GM13977 (cell line): ENCODE measurements at regions not wholly inside any gene's neighbourhood (a gene's known extent, or its start where the extent isn't known, plus 50 kb on each side); places are given as distances from the start of the nearest gene placed in this dataset.
A peak's percentile ranks its signal among the peaks of the same experiment; 100 is the strongest.
"Not testable (repeated sequence)": the region's sequence is repeated elsewhere in the genome, so short reads cannot be mapped to it uniquely, and the experiment has no call there.

Source experiments
- DNase-seq: peaks from one replicate; pipeline ENCODE4 v3.0.0; 2012; ENCODE audit warnings: low spot score
- in situ Hi-C: fragments of 300-500 bp; cut with MboI; formaldehyde crosslinking; loops from one replicate; pipeline ENCODE4 v1.12.0; 2022; ENCODE audit warnings: low sequenced_read_pairs, low pct_unique_long_range_greater_than_20kb, mixed read lengths, inconsistent platforms; ENCODE audit not compliant: unreplicated experiment
- TF ChIP-seq, protein P1 (sequence below): IDR thresholded peaks from 2 replicates; pipeline ENCODE4 v1.5.1; 2012; ENCODE audit warnings: mild to moderate bottlenecking, control low read depth; ENCODE audit not compliant: insufficient read depth; ENCODE audit errors: extremely low read depth, missing control alignments

DNA sequence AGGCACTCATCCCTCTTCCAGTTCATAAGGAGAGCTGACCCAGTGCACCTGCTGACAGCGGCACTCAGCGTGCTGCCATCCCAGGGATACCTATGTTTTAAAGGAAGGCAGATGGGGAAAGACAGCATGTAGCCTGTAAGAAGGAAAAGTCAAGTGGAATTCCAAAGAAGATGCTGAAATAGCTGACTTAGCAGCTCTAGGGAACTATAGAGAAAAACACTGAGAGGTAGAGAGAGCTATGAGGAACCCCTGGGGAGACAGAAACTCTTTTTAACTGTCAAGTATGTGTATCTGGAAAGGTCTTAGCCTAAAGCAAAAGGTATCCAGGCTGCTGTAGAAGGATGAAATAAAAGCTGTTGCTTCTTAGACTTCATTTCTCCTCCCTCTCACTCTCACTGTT lies 113.4 kb upstream of the BCL6 start:
- in situ Hi-C loops = no loop called here
- TF ChIP-seq, protein P1, sequence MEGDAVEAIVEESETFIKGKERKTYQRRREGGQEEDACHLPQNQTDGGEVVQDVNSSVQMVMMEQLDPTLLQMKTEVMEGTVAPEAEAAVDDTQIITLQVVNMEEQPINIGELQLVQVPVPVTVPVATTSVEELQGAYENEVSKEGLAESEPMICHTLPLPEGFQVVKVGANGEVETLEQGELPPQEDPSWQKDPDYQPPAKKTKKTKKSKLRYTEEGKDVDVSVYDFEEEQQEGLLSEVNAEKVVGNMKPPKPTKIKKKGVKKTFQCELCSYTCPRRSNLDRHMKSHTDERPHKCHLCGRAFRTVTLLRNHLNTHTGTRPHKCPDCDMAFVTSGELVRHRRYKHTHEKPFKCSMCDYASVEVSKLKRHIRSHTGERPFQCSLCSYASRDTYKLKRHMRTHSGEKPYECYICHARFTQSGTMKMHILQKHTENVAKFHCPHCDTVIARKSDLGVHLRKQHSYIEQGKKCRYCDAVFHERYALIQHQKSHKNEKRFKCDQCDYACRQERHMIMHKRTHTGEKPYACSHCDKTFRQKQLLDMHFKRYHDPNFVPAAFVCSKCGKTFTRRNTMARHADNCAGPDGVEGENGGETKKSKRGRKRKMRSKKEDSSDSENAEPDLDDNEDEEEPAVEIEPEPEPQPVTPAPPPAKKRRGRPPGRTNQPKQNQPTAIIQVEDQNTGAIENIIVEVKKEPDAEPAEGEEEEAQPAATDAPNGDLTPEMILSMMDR = no peak
- no peak for DNase-seq

DNA sequence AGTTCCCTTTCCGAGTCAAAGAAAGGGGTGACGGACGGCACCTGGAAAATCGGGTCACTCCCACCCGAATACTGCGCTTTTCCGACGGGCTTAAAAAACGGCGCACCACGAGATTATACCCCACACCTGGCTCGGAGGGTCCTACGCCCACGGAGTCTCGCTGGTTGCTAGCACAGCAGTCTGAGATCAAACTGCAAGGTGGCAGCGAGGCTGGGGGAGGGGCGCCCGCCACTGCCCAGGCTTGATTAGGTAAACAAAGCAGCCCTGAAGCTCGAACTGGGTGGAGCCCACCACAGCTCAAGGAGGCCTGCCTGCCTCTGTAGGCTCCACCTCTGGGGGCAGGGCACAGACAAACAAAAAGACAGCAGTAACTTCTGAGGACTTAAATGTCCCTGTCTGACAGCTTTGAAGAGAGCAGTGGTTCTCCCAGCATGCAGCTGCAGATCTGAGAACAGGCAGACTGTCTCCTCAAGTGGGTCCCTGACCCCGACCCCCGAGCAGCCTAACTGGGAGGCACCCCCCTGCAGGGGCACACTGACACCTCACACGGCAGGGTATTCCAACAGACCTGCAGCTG lies 117.5 kb upstream of the BCL6 start:
- DNase-seq, in situ Hi-C loops: not testable (repeated sequence)

DNA sequence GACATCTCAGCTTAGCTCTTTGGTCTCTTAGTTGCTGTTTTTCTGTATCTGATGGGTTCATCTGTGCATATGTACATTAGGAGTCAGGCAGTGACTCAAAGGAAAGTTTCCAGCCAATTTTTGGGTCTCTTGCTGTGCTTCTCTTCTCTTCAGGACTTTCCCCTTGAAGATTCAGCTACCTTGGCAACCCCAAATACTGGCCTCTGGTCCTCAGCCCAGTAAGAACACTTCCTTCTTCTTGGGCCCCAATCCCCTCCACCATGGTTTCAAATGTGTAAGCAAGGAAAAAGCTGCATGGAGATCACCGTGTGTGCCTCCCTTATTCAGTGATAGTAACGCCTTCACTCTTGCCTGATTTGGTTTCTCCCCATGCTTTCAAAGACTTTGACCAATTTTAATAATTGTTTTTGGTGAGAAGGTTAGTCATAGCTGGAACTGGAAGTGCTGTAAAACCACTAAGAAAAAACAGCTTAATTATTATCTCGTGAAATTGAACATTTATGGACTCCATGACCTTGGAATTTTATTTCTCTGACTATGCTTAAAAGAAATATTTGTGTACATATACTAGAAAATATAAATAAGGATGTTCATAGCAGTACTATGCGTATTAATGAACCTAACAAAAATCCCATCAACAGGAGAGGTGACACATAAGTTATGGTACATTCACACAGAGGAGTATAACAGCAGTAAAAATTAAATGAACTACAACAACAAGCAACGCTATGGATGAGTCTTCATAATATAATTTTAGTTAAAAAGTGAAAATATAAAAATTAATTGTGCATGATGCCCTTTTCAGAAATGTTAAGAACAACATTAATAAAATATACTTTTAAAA lies 125.3 kb upstream of the BCL6 start:
- in situ Hi-C loops = no loop called here
- DNase-seq = peak; percentile 44
- TF ChIP-seq, protein P1 = no peak

DNA sequence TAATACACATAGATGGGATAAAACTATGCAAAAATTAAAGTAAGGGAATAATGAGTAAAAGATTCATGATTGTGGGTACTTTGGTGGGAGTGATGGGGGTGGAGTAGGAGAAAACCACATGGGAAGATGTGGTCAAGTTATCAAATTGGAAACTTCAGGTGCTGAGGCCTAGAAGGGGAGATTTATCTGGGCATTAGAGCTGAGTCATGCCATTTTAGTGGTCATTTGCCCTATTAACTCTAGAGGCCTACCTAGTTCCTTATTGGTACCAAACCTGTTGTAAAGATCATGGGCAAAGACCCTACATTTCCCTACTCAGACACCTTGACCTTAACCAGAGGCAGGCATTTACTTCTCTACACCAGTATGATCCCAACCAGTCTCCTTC lies 125.9 kb upstream of the BCL6 start:
- TF ChIP-seq, protein P1 = no peak
- in situ Hi-C loops = no loop called here
- no peak for DNase-seq

DNA sequence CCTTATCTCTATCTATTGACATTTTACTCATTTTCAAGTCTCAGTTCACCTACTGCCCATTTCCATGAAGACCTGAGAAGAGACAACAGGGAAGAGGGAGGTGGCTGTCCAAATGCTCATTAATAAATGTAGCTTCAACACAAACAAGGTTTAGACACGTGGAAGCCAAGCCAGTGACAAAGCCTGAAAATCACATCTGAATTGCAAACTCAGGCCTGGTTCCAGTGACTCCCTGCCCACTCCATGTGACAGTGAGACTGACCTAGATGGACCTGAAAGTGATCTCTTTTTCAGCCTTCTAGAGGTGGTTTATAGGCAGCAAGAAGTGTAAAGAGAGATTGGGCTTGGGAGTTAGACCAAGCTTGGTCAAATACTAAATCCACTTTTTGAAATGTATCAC lies 126.6 kb upstream of the BCL6 start:
- in situ Hi-C loops = no loop called here
- TF ChIP-seq, protein P1 = no peak
- no peak for DNase-seq

DNA sequence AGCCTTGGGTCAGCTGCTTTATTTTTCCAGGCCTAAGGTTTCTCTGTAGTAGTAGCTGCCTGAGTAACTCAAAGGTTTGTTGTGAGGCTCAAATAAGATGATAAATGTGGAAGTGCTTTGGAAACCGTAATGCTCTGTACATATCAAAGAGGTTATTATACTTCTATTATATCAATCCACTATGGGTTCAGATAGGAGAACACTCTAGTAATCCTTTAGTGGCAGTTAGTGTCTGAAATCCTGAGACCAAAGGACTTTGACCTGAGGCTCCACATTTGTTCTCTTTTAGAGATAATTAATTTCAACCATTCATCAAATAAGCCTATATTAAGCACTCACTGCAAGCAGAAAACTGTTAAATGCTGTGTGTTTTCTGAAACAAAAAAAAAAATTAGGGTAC lies 128.6 kb upstream of the BCL6 start:
- in situ Hi-C loops = no loop called here
- no peak for DNase-seq
- TF ChIP-seq, protein P1 = no peak

DNA sequence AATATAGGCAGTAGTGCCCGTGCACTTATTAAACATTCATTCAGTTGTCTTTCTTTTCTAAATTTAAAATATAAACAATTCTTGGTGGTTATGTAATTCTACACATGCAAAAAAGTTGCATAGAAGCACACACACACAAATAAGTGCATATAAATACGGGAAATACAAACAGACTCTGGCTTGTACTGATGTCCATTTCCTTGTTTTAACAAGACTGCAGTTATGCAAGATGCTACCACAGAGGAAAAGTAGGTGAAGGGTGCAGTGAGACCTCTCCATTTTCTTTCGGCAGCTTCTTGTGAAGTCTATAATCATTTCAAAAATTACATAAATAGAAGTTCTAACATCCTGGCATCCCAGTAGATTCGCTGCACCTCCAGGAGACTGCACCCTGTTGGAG lies 130.6 kb upstream of the BCL6 start:
- DNase-seq = no peak
- TF ChIP-seq, protein P1 = no peak

More for the DNA sequence above, 130.6 kb upstream of the BCL6 start:
- in situ Hi-C loops = no loop called here
